Brain microvascular endothelial cell (primary cell): ENCODE measurements at regions not wholly inside any gene's neighbourhood (a gene's known extent, or its start where the extent isn't known, plus 50 kb on each side); places are given as distances from the start of the nearest gene placed in this dataset.

Source experiments
- DNase-seq: peaks from one replicate; pipeline ENCODE4 v3.0.0-alpha.2; 2020
- H3K27ac ChIP-seq: fragments of 250-450 bp; sonication (Bioruptor Pico); 2 replicates; pipeline ENCODE4 v1.5.1; 2020; ENCODE audit warnings: mild to moderate bottlenecking, moderate library complexity
- H3K27me3 ChIP-seq: fragments of 250-450 bp; sonication (Bioruptor Pico); replicated peaks from 2 replicates; pipeline ENCODE4 v1.5.1; 2020; ENCODE audit warnings: mild to moderate bottlenecking
- H3K36me3 ChIP-seq: fragments of 250-450 bp; sonication (Bioruptor Pico); replicated peaks from 2 replicates; pipeline ENCODE4 v1.5.1; 2020; ENCODE audit warnings: mild to moderate bottlenecking
- H3K4me3 ChIP-seq: 2 replicates; pipeline ENCODE4 v1.5.1; 2011; ENCODE audit warnings: low read depth, mild to moderate bottlenecking, control low read depth, low read length, moderate library complexity
- CTCF ChIP-seq: IDR thresholded peaks from 2 replicates; pipeline ENCODE4 v1.5.1; 2011; ENCODE audit warnings: low read depth, mild to moderate bottlenecking, moderate library complexity, low read length, control low read depth, inconsistent platforms; ENCODE audit errors: missing control alignments
- in situ Hi-C: cut with HindIII; loops from 2 replicates; pipeline ENCODE4 v1.10.0; 2017; ENCODE audit warnings: low sequenced_read_pairs, low pct_ligation_motif_present

- no peak for TF ChIP-seq CTCF
- no peak overlapping the region for H3K4me3 ChIP-seq
- H3K27me3 ChIP-seq, result peaks cover 4% of the 10 kb centered on the region
- no peak for DNase-seq
- H3K36me3 ChIP-seq, result no peaks in the 10 kb centered on the region
- no peak overlapping the region for H3K27ac ChIP-seq
- in situ Hi-C loops, result no loop called here
Observed at GRCh38 chr4:3835527-3836405, 69.6 kb downstream of the ADRA2C start.

- Histone ChIP-seq H3K4me3 (no peak overlapping the region), H3K36me3 (no peaks in the 10 kb centered on the region), H3K27me3 (peaks cover 4% of the 10 kb centered on the region), H3K27ac (no peak overlapping the region)
- in situ Hi-C loops, result no loop called here
- no peak for DNase-seq
- no peak for TF ChIP-seq CTCF
Observed at GRCh38 chr4:3836406-3836755, 70.2 kb downstream of the ADRA2C start.

GRCh38 chr4:3836756-3837601 is 70.8 kb downstream of the ADRA2C start:
- Histone ChIP-seq H3K27ac (no peak overlapping the region), H3K36me3 (no peaks in the 10 kb centered on the region), H3K27me3 (peaks cover 4% of the 10 kb centered on the region), H3K4me3 (no peak overlapping the region)
- in situ Hi-C loops, result no loop called here
- no peak for TF ChIP-seq CTCF
- no peak for DNase-seq

- DNase-seq, result no peak
- H3K36me3 ChIP-seq, result no peaks in the 10 kb centered on the region
- H3K27ac ChIP-seq, result no peak overlapping the region
- H3K4me3 ChIP-seq, result no peak overlapping the region
- no peak for TF ChIP-seq CTCF
- H3K27me3 ChIP-seq, result peaks cover 4% of the 10 kb centered on the region
- in situ Hi-C loops, result no loop called here
Observed at GRCh38 chr4:3838437-3839380, 72.5 kb downstream of the ADRA2C start.

- no peak for DNase-seq
Observed at GRCh38 chr4:3845094-3845743, 79.0 kb downstream of the ADRA2C start.

More at GRCh38 chr4:3845094-3845743, 79.0 kb downstream of the ADRA2C start:
- Histone ChIP-seq H3K27ac (no peak overlapping the region), H3K36me3 (no peaks in the 10 kb centered on the region), H3K4me3 (no peak overlapping the region), H3K27me3 (no peaks in the 10 kb centered on the region)
- TF ChIP-seq CTCF, result no peak
- in situ Hi-C loops, result no loop called here
